Mammary epithelial cell (primary cell): ENCODE measurements at regions not wholly inside any gene's neighbourhood (a gene's known extent, or its start where the extent isn't known, plus 50 kb on each side); places are given as distances from the start of the nearest gene placed in this dataset.

ENCODE experiments used
- EZH2 ChIP-seq: IDR thresholded peaks from 2 replicates; pipeline ENCODE4 v1.6.1; 2012; ENCODE audit warnings: low read length, inconsistent platforms, borderline replicate concordance
- TF ChIP-seq, protein P1 (sequence below), 2 donors: IDR thresholded peaks in 1 of 2; conservative IDR thresholded peaks in 1 of 2; 2 replicates each; pipeline ENCODE4 v1.5.1; 2011 to 2012; ENCODE audit warnings: inconsistent platforms in 2 of 2, low read length in 2 of 2, mild to moderate bottlenecking in 2 of 2, control low read depth in 1 of 2, low read depth in 1 of 2; ENCODE audit not compliant: insufficient read depth in 1 of 2; ENCODE audit errors: extremely low read depth in 1 of 2

DNA sequence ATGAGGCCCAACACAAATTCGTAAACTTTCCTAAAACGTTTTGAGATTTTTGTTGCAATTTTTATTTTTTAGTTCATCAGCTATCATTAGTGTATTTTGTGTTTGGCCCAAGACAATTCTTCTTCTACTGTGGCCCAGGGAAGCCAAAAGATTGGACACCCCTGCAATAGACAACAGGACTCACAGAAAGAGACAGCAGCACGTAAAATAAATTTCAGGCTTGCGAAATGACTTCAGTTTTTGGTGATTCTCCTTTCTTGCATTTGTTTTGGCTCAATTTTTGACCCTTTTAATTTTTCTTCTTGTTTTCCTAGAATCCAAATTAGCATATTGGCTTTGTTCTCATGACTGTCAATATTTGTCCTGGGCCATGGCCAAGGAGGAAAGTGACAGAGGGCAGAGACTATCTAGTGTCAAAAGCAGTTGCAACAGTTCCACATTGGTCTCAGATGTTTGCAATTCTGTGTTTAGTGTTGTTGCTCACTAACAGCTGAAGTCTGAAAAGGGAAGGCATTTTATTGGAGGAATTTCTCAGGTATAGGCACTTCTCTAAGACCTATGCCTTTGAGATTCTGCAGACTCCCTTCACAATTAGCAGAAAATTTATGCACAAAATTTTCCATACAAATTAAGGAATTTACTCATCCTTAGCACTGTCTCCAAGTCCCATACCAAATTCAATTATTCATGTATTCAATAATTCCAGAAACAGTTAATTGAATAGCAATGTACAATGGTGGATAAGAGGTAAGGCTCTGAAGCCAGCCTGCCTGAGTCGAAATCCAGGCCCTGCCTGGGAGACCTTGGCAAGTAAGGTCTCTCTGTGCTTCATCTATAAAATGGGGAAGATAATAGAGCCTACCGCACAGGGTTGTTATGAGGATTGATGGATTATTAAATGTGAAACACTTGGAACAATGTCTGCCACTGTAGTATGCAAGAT is 160.9 kb upstream of the IVNS1ABP start:
- TF ChIP-seq, protein P1, sequence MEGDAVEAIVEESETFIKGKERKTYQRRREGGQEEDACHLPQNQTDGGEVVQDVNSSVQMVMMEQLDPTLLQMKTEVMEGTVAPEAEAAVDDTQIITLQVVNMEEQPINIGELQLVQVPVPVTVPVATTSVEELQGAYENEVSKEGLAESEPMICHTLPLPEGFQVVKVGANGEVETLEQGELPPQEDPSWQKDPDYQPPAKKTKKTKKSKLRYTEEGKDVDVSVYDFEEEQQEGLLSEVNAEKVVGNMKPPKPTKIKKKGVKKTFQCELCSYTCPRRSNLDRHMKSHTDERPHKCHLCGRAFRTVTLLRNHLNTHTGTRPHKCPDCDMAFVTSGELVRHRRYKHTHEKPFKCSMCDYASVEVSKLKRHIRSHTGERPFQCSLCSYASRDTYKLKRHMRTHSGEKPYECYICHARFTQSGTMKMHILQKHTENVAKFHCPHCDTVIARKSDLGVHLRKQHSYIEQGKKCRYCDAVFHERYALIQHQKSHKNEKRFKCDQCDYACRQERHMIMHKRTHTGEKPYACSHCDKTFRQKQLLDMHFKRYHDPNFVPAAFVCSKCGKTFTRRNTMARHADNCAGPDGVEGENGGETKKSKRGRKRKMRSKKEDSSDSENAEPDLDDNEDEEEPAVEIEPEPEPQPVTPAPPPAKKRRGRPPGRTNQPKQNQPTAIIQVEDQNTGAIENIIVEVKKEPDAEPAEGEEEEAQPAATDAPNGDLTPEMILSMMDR (conservative IDR thresholded peaks at IDR 0.05 in 1 of 2, IDR thresholded peaks at IDR 0.05 in 1 of 2; ENCODE audit: extremely low read depth in 1 of 2, insufficient read depth in 1 of 2, low read depth in 1 of 2, low read length in 2 of 2), result no peak
- TF ChIP-seq EZH2, result no peak
